GM19351 (cell line): ENCODE measurements at regions not wholly inside any gene's neighbourhood (a gene's known extent, or its start where the extent isn't known, plus 50 kb on each side); places are given as distances from the start of the nearest gene placed in this dataset.
"Not testable (repeated sequence)": the region's sequence is repeated elsewhere in the genome, so short reads cannot be mapped to it uniquely, and the experiment has no call there.

Experiments used
- ATAC-seq: cut with Tn5 transposase; IDR thresholded peaks from one replicate; pipeline ENCODE4 v1.9.1; 2021; ENCODE audit warnings: mild to moderate bottlenecking, moderate library complexity; ENCODE audit not compliant: unreplicated experiment

GRCh38 chr3:27632431-27633223, 89.5 kb downstream of the EOMES start:
- ATAC-seq = peak; percentile 84

- peak; percentile 46 for ATAC-seq
Measured at GRCh38 chr3:27630885-27631284, 91.2 kb downstream of the EOMES start.

- ATAC-seq = no peak
Measured at GRCh38 chr3:27629366-27629765, 92.8 kb downstream of the EOMES start.

- no peak for ATAC-seq
Measured at GRCh38 chr3:27628026-27628750, 93.9 kb downstream of the EOMES start.

GRCh38 chr3:27626596-27627118, 95.5 kb downstream of the EOMES start:
- ATAC-seq = no peak

- ATAC-seq = no peak
Measured at GRCh38 chr3:27625864-27626263, 96.3 kb downstream of the EOMES start.

GRCh38 chr3:27623085-27623753, 98.9 kb downstream of the EOMES start:
- ATAC-seq = no peak

- no peak for ATAC-seq
Measured at GRCh38 chr3:27617552-27617951, 104.6 kb downstream of the EOMES start.

- no peak for ATAC-seq
Measured at GRCh38 chr3:27616031-27616430, 106.1 kb downstream of the EOMES start.

- no peak for ATAC-seq
Measured at GRCh38 chr3:27615555-27615954, 106.6 kb downstream of the EOMES start.

- ATAC-seq = no peak
Measured at GRCh38 chr3:27614592-27614991, 107.5 kb downstream of the EOMES start.

- ATAC-seq = peak; percentile 69
Measured at GRCh38 chr3:27613846-27614500, 108.2 kb downstream of the EOMES start.

- peak; percentile 59 for ATAC-seq
Measured at GRCh38 chr3:27610800-27611525, 111.2 kb downstream of the EOMES start.

- ATAC-seq = no peak
Measured at GRCh38 chr3:27607370-27607769, 114.8 kb downstream of the EOMES start.

GRCh38 chr3:27606537-27606936, 115.6 kb downstream of the EOMES start:
- ATAC-seq = no peak

GRCh38 chr3:27601311-27601710, 117.1 kb upstream of the SLC4A7 start:
- not testable (repeated sequence) for ATAC-seq

GRCh38 chr3:27599741-27600140, 115.6 kb upstream of the SLC4A7 start:
- not testable (repeated sequence) for ATAC-seq

- ATAC-seq = peak; percentile 20
Measured at GRCh38 chr3:27596921-27597320, 112.7 kb upstream of the SLC4A7 start.

GRCh38 chr3:27596334-27596841, 112.2 kb upstream of the SLC4A7 start:
- peak; percentile 60 for ATAC-seq

GRCh38 chr3:27594096-27594690, 110.0 kb upstream of the SLC4A7 start:
- ATAC-seq = no peak
